GM19324 (cell line): ENCODE measurements at regions not wholly inside any gene's neighbourhood (a gene's known extent, or its start where the extent isn't known, plus 50 kb on each side); places are given as distances from the start of the nearest gene placed in this dataset.

Source experiments
- ATAC-seq: cut with Tn5 transposase; IDR thresholded peaks from one replicate; pipeline ENCODE4 v1.9.1; 2021; ENCODE audit warnings: mild to moderate bottlenecking, moderate library complexity; ENCODE audit not compliant: unreplicated experiment, low FRiP score

- ATAC-seq = no peak
These were observed 643.9 kb upstream of the SGCG start for GRCh38 chr13:22536851-22537250.

- no peak for ATAC-seq
These were observed 642.4 kb upstream of the SGCG start for GRCh38 chr13:22538400-22538799.

- ATAC-seq = no peak
These were observed 631.7 kb upstream of the SGCG start for GRCh38 chr13:22549126-22549525.

- no peak for ATAC-seq
These were observed 619.2 kb upstream of the SGCG start for GRCh38 chr13:22561581-22561980.

GRCh38 chr13:22562116-22562515 lies 618.7 kb upstream of the SGCG start:
- no peak for ATAC-seq

GRCh38 chr13:22563272-22563671 lies 617.5 kb upstream of the SGCG start:
- no peak for ATAC-seq

GRCh38 chr13:22569811-22570210 lies 611.0 kb upstream of the SGCG start:
- ATAC-seq = no peak

- no peak for ATAC-seq
These were observed 590.9 kb upstream of the SGCG start for GRCh38 chr13:22589880-22590279.

- no peak for ATAC-seq
These were observed 588.3 kb upstream of the SGCG start for GRCh38 chr13:22592515-22592914.

- no peak for ATAC-seq
These were observed 586.7 kb upstream of the SGCG start for GRCh38 chr13:22594041-22594440.

GRCh38 chr13:22596171-22596863 lies 584.5 kb upstream of the SGCG start:
- no peak for ATAC-seq

GRCh38 chr13:22599156-22599555 lies 581.6 kb upstream of the SGCG start:
- ATAC-seq = no peak

GRCh38 chr13:22618002-22618401 lies 562.8 kb upstream of the SGCG start:
- ATAC-seq = no peak

- no peak for ATAC-seq
These were observed 555.1 kb upstream of the SGCG start for GRCh38 chr13:22625691-22626090.

GRCh38 chr13:22629374-22629773 lies 551.4 kb upstream of the SGCG start:
- ATAC-seq = no peak

- ATAC-seq = no peak
These were observed 538.7 kb upstream of the SGCG start for GRCh38 chr13:22642088-22642487.

GRCh38 chr13:22644941-22645340 lies 535.8 kb upstream of the SGCG start:
- no peak for ATAC-seq

GRCh38 chr13:22647156-22647850 lies 533.5 kb upstream of the SGCG start:
- ATAC-seq = no peak

- no peak for ATAC-seq
These were observed 532.4 kb upstream of the SGCG start for GRCh38 chr13:22648320-22648801.

GRCh38 chr13:22652796-22653195 lies 528.0 kb upstream of the SGCG start:
- ATAC-seq = no peak

- no peak for ATAC-seq
These were observed 526.9 kb upstream of the SGCG start for GRCh38 chr13:22653866-22654265.
